Body of pancreas (tissue), 4 donors: ENCODE measurements at regions not wholly inside any gene's neighbourhood (a gene's known extent, or its start where the extent isn't known, plus 50 kb on each side); places are given as distances from the start of the nearest gene placed in this dataset.

Source experiments
- ATAC-seq: fragments of 150-250 bp; one replicate; pipeline ENCODE4 v1.9.1; 2016
- DNase-seq, 4 donors: peaks; one replicate each; pipeline ENCODE4 v3.0.0-alpha.2; 2019
- H3K27ac ChIP-seq, 4 donors: fragments of 200-600 bp; sonication (generic); 1 replicate in 3 of 4; 2 replicates in 1 of 4; pipeline versions ENCODE4 v1.5.1 to v1.6.1; 2016 to 2019; ENCODE audit warnings: mild to moderate bottlenecking in 1 of 4, mixed read lengths in 1 of 4, moderate library complexity in 1 of 4
- H3K27me3 ChIP-seq, 2 donors: fragments of 200-600 bp; sonication (generic); one replicate each; pipeline ENCODE4 v1.6.0; 2016; ENCODE audit warnings: mild to moderate bottlenecking in 1 of 2
- H3K36me3 ChIP-seq, 2 donors: fragments of 200-600 bp; sonication (generic); replicated peaks in 1 of 2; 2 replicates each; pipeline ENCODE4 v1.5.1; 2016; ENCODE audit warnings: low read depth in 2 of 2; ENCODE audit not compliant: insufficient read depth in 1 of 2
- H3K4me1 ChIP-seq: fragments of 200-600 bp; sonication (generic); one replicate; pipeline ENCODE4 v1.6.0; 2016
- H3K4me3 ChIP-seq, 2 donors: fragments of 200-600 bp; sonication (generic); 1 replicate in 1 of 2; 2 replicates in 1 of 2; pipeline ENCODE4 v1.5.1; 2016 to 2019
- H3K9me3 ChIP-seq, 3 donors: fragments of 200-600 bp; sonication (generic); 1 replicate in 2 of 3; 2 replicates in 1 of 3; pipeline ENCODE4 v1.5.1; 2016
- POLR2A ChIP-seq, 3 donors: fragments of 450-650 bp; IDR thresholded peaks; one replicate each; pipeline ENCODE4 v1.6.1; 2016; ENCODE audit warnings: antibody characterized with exemption in 3 of 3, mild to moderate bottlenecking in 2 of 3
- WGBS, 2 donors: methylation state at CpG; one replicate each; pipeline ENCODE4 v1.1.5; 2017; 5-methylcytosine and 5-hydroxymethylcytosine counted together
- intact Hi-C: fragments of 100-400 bp; cut with DNase I; formaldehyde crosslinking; loops from one replicate; pipeline ENCODE4 v1.15.1; 2023
- TF ChIP-seq, protein P1 (sequence below), 7 experiments: fragments of 450-650 bp in 4 of 7; fragments of 200-600 bp in 3 of 7; sonication (generic) in 3 of 7; IDR thresholded peaks; one replicate each; pipeline ENCODE4 v1.5.1; 2016 to 2019; ENCODE audit warnings: antibody characterized with exemption in 7 of 7

DNA sequence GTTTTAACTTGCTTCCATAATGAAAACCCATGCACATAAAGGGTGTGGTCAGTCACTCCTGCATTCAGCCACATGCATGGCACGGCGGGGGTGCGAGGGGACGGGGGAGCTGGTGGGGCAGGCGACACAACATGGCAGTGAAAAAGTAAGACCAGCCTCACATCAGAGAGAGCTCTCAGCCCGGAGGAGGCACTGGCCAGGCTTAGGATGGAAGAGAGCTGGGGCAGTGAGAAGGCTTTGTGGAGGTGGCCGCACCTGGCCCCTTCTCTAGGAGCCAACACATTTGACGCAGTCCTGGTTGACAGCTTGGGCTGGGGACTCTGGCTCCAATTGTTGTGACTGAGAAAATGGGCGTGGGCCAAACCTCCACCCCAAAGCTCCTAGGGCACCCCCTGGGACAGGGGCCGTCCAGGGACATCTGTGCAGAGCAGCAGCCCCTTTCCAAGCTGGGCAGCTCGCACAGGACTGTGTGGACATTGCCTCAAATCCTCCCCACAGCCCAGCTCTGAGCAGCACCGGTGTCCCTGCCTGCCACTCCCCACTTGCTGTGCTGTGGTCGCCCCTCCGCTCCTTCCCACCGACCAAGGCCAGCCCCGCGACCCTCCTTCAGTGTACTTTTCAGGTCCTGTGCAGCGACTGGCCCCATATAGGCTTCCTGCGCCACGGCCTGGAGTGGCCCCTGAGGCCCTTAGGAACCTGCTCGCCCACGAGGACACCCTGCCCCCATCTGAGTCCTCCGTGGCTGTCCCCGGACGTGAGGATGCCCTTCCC, 126.0 kb upstream of the IQSEC1 start:
- no peaks in the 10 kb centered on the region for H3K9me3 ChIP-seq
- peaks cover 6% of the 10 kb centered on the region for H3K4me1 ChIP-seq
- no peaks in the 10 kb centered on the region for H3K36me3 ChIP-seq
- no peak for ATAC-seq
- no peak for DNase-seq
- H3K4me3 ChIP-seq, result no peak overlapping the region
- H3K27ac ChIP-seq, result no peak overlapping the region
- intact Hi-C loops, result no loop called here
- WGBS, 2 donors, result 77 to 87% methylated on average over 24 to 25 of the region's 25 CpGs
- H3K27me3 ChIP-seq, result no peaks in the 10 kb centered on the region
- TF ChIP-seq, protein P1, sequence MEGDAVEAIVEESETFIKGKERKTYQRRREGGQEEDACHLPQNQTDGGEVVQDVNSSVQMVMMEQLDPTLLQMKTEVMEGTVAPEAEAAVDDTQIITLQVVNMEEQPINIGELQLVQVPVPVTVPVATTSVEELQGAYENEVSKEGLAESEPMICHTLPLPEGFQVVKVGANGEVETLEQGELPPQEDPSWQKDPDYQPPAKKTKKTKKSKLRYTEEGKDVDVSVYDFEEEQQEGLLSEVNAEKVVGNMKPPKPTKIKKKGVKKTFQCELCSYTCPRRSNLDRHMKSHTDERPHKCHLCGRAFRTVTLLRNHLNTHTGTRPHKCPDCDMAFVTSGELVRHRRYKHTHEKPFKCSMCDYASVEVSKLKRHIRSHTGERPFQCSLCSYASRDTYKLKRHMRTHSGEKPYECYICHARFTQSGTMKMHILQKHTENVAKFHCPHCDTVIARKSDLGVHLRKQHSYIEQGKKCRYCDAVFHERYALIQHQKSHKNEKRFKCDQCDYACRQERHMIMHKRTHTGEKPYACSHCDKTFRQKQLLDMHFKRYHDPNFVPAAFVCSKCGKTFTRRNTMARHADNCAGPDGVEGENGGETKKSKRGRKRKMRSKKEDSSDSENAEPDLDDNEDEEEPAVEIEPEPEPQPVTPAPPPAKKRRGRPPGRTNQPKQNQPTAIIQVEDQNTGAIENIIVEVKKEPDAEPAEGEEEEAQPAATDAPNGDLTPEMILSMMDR (IDR thresholded peaks at IDR 0.05), result no peak
- TF ChIP-seq POLR2A (IDR thresholded peaks at IDR 0.05), result no peak

DNA sequence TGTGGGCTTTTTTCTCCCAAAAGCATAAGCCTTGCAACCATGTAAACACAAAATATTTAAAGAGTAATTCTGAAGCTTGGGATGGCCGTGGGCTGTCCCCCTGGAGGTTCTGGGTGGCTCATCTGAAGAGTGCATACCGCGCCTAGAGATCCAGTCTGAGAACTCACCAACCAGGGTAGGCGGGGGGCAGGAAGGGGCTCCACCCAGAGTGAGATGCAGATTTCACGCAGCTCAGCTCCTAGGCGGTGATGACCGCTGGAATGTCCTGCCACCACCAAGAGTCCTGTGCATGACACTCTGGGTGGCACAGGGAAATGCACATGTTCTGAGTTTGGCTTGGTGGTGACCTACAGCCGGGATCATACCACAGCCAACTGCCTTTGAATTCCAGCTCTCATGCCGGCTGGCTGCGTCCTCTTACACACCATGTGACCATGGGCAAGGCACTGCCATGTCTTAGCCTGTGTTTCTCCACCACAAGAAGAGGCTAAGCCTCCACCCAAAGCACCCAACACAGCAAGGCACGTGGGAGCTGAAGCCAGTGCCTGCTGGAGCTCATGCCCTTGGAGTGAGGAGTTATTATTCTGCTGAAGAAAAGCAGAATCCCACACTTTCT, 125.1 kb upstream of the IQSEC1 start:
- 85 to 89% methylated on average over 6 to 11 of the region's 11 CpGs for WGBS, 2 donors
- intact Hi-C loops, result no loop called here
- H3K4me1 ChIP-seq, result peaks cover 6% of the 10 kb centered on the region

DNA sequence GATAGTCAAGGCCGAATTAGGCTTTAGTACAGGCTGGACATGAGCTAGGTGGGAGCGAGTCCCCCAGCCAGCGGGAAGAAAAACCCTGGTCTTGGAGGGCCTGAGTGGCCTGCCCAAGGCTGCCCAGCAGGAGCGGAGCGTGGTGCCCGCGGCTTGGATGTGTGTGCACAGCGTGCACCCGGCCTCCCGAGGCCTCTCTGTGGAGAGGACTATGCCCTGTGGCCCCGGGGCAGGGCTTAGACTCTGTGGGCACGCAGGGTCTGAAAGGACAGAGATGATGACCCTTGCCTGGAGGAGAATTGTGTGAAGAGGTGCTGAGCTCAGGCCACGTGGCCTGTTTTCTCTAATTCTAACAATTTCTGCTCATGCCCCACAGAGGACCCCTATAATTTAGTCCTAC, 124.6 kb upstream of the IQSEC1 start:
- H3K4me3 ChIP-seq, result no peak overlapping the region
- ATAC-seq (no peak), DNase-seq (no peak)
- intact Hi-C loops, result no loop called here
- WGBS, 2 donors, result 82 to 85% methylated on average over 10 to 12 of the region's 13 CpGs
- H3K27me3 ChIP-seq, result no peaks in the 10 kb centered on the region
- peaks cover 6% of the 10 kb centered on the region for H3K4me1 ChIP-seq
- no peaks in the 10 kb centered on the region for H3K36me3 ChIP-seq
- H3K9me3 ChIP-seq, result no peaks in the 10 kb centered on the region
- no peak overlapping the region for H3K27ac ChIP-seq
- TF ChIP-seq POLR2A (IDR thresholded peaks at IDR 0.05), result no peak
- TF ChIP-seq, protein P1 (IDR thresholded peaks at IDR 0.05), result no peak

More for the DNA sequence above, 125.1 kb upstream of the IQSEC1 start:
- H3K27me3 ChIP-seq, result no peaks in the 10 kb centered on the region
- H3K27ac ChIP-seq, result no peak overlapping the region
- no peaks in the 10 kb centered on the region for H3K36me3 ChIP-seq
- no peaks in the 10 kb centered on the region for H3K9me3 ChIP-seq
- DNase-seq (no peak), ATAC-seq (no peak)
- H3K4me3 ChIP-seq, result no peak overlapping the region
- no peak for TF ChIP-seq POLR2A (IDR thresholded peaks at IDR 0.05)
- TF ChIP-seq, protein P1 (IDR thresholded peaks at IDR 0.05), result no peak

DNA sequence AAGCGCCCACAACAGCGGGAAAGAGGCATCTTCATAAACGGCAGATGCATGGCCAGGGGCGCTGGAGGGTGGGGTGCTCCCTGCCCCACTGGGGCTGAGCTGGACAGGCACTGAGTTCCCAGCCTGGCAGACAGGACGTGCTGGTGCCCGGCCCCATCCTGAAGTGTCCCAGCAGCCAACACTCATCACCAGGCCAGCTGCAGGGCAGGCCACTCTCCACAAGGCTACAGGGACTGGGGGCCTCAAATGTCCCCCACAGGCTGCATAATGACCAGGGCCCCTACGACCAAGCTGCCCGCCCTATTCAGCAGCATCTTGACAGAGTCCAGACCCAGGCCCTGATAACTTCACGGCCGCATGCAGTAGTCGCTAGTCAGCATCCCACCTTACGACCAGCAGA, 124.1 kb upstream of the IQSEC1 start:
- Histone ChIP-seq H3K27ac (no peak overlapping the region), H3K36me3 (no peaks in the 10 kb centered on the region), H3K9me3 (no peaks in the 10 kb centered on the region), H3K4me3 (no peak overlapping the region), H3K4me1 (peaks cover 6% of the 10 kb centered on the region), H3K27me3 (no peaks in the 10 kb centered on the region)
- TF ChIP-seq, protein P1 (IDR thresholded peaks at IDR 0.05), result no peak
- TF ChIP-seq POLR2A (IDR thresholded peaks at IDR 0.05), result no peak
- no peak for ATAC-seq
- intact Hi-C loops, result no loop called here
- WGBS, 2 donors, result 82 to 96% methylated on average over 4 to 12 of the region's 12 CpGs
- DNase-seq, result no peak
